H1 (cell line): ENCODE measurements at regions not wholly inside any gene's neighbourhood (a gene's known extent, or its start where the extent isn't known, plus 50 kb on each side); places are given as distances from the start of the nearest gene placed in this dataset.

Source experiments
- ATF3 ChIP-seq: IDR thresholded peaks from 2 replicates; pipeline ENCODE4 v1.6.1; 2011; ENCODE audit warnings: low read depth, mild to moderate bottlenecking, low read length; ENCODE audit not compliant: insufficient read depth
- CHD1 ChIP-seq: IDR thresholded peaks from 2 replicates; pipeline ENCODE4 v1.6.1; 2012; ENCODE audit warnings: low read depth, low read length, improper control_type of control experiment
- CHD7 ChIP-seq: fragments of 300-600 bp; sonication (generic); IDR thresholded peaks from 2 replicates; pipeline ENCODE4 v1.7.1; 2012; ENCODE audit warnings: low read length, moderate library complexity, mild to moderate bottlenecking, inconsistent platforms; ENCODE audit not compliant: insufficient replicate concordance
- CTBP2 ChIP-seq: IDR thresholded peaks from 2 replicates; pipeline ENCODE4 v1.7.0; 2011; ENCODE audit warnings: borderline replicate concordance, mild to moderate bottlenecking, moderate library complexity, mixed read lengths, low read length; ENCODE audit not compliant: insufficient read depth, insufficient read length
- EGR1 ChIP-seq: IDR thresholded peaks from 2 replicates; pipeline ENCODE4 v1.6.1; 2011; ENCODE audit warnings: low read depth, low read length, borderline replicate concordance
- HDAC6 ChIP-seq: IDR thresholded peaks from one replicate; pipeline ENCODE4 v1.7.1; 2012; ENCODE audit warnings: low read depth, mild to moderate bottlenecking, inconsistent platforms, low read length, moderate library complexity
- RAD21 ChIP-seq, 2 experiments: IDR thresholded peaks in 1 of 2; conservative IDR thresholded peaks in 1 of 2; 2 replicates each; pipeline ENCODE4 v1.6.1; 2011; ENCODE audit warnings: low read depth in 2 of 2, low read length in 2 of 2, improper control_type of control experiment in 1 of 2, inconsistent platforms in 1 of 2, mild to moderate bottlenecking in 1 of 2, moderate library complexity in 1 of 2
- RFX5 ChIP-seq: IDR thresholded peaks from 2 replicates; pipeline ENCODE4 v1.6.1; 2011; ENCODE audit warnings: low read depth, low read length, improper control_type of control experiment, borderline replicate concordance
- RXRA ChIP-seq: IDR thresholded peaks from 2 replicates; pipeline ENCODE4 v1.6.1; 2011; ENCODE audit warnings: low read depth, mild to moderate bottlenecking, low read length, moderate library complexity; ENCODE audit not compliant: insufficient read depth
- TF ChIP-seq, protein P1 (sequence below): IDR thresholded peaks from 2 replicates; pipeline ENCODE4 v1.6.1; 2011; ENCODE audit warnings: low read length, improper control_type of control experiment

- TF ChIP-seq CHD7 (no peak), HDAC6 (no peak), CHD1 (no peak), ATF3 (no peak), RXRA (no peak), CTBP2 (no peak), EGR1 (no peak), RFX5 (no peak), RAD21 (IDR thresholded peaks at IDR 0.05 in 1 of 2, conservative IDR thresholded peaks at IDR 0.05 in 1 of 2; ENCODE audit: low read depth in 2 of 2, low read length in 2 of 2) (no peak)
- TF ChIP-seq, protein P1, sequence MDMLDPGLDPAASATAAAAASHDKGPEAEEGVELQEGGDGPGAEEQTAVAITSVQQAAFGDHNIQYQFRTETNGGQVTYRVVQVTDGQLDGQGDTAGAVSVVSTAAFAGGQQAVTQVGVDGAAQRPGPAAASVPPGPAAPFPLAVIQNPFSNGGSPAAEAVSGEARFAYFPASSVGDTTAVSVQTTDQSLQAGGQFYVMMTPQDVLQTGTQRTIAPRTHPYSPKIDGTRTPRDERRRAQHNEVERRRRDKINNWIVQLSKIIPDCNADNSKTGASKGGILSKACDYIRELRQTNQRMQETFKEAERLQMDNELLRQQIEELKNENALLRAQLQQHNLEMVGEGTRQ, result no peak
Observed at GRCh38 chr6:126650931-126651330, 311.0 kb downstream of the CENPW start (continued).
